OCI-LY3 (cell line): ENCODE measurements at regions not wholly inside any gene's neighbourhood (a gene's known extent, or its start where the extent isn't known, plus 50 kb on each side); places are given as distances from the start of the nearest gene placed in this dataset.

Experiments
- EZH2phosphoT487 ChIP-seq: fragments of 200-600 bp; shearing (Covaris generic); IDR thresholded peaks from 2 replicates; pipeline ENCODE4 v1.6.1; 2018; ENCODE audit warnings: antibody characterized with exemption, mixed run types, low read depth
- TF ChIP-seq, protein P1 (sequence below): fragments of 200-600, 300-600 bp; sonication (generic); IDR thresholded peaks from 2 replicates; pipeline ENCODE4 v1.5.1; 2014; ENCODE audit warnings: antibody characterized with exemption, low read length, low read depth

DNA sequence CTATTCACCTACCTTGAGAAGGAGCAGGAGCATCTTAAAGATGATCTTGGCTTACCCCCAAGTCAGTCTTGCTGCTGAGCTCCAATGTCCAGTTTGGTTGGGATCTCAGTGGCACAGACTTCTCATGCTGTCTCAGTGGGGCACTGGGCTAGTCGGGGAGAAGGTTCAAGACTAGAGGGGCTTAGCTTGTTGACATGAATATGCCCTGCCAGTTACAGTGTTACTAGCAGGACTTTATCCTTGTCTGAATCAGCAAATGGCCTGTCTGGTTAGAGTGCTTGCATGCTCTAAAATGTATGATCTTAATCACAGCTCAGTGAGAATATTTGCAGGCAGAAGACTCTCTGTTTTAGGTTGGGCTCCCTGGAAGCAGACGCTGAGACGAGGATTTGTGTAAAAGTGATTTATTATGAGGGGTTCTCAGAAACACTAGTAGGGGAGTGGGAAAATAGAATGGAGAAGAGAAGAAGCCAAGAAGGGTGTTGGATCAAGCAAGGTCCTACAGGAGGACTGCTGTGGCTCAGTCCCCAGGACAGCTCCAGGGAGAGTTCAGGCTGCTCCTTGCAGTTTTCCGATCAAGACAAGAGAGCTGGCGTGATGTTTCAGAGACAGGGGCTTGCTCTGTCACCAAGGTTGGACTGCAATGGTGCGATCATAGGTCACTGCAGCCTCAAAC, 150.4 kb upstream of the HS3ST2 start:
- TF ChIP-seq, protein P1, sequence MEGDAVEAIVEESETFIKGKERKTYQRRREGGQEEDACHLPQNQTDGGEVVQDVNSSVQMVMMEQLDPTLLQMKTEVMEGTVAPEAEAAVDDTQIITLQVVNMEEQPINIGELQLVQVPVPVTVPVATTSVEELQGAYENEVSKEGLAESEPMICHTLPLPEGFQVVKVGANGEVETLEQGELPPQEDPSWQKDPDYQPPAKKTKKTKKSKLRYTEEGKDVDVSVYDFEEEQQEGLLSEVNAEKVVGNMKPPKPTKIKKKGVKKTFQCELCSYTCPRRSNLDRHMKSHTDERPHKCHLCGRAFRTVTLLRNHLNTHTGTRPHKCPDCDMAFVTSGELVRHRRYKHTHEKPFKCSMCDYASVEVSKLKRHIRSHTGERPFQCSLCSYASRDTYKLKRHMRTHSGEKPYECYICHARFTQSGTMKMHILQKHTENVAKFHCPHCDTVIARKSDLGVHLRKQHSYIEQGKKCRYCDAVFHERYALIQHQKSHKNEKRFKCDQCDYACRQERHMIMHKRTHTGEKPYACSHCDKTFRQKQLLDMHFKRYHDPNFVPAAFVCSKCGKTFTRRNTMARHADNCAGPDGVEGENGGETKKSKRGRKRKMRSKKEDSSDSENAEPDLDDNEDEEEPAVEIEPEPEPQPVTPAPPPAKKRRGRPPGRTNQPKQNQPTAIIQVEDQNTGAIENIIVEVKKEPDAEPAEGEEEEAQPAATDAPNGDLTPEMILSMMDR: no peak
- TF ChIP-seq EZH2phosphoT487: no peak
